H1 (cell line): ENCODE measurements at regions not wholly inside any gene's neighbourhood (a gene's known extent, or its start where the extent isn't known, plus 50 kb on each side); places are given as distances from the start of the nearest gene placed in this dataset.

Experiments
- CTCF ChIA-PET: fragments of 300-600 bp; sonication (Branson Sonifier 250); formaldehyde crosslinking; loops from one replicate; lab custom pipeline; 2021; ENCODE audit not compliant: partially characterized antibody; lab: Charles Lee
- POLR2A ChIA-PET: fragments of 300-600 bp; sonication (Branson Sonifier 250); formaldehyde crosslinking; loops from one replicate; lab custom pipeline; 2021; ENCODE audit warnings: inconsistent platforms; ENCODE audit not compliant: partially characterized antibody; lab: Charles Lee
- DNase-seq, 2 experiments: peaks; one replicate each; pipeline versions ENCODE4 v3.0.0 to v3.0.0-alpha.2; 2010 to 2022; ENCODE audit warnings: low spot score in 2 of 2, low read depth in 1 of 2, mixed read lengths in 1 of 2
- FAIRE-seq: peaks from 2 replicates; lab custom pipeline; 2011; peaks lifted over from hg19 to GRCh38; lab: Jason Lieb, UNC
- H2AFZ ChIP-seq: 2 replicates; pipeline ENCODE4 v1.8.1; 2012; ENCODE audit warnings: low read length, inconsistent platforms
- H2AK5ac ChIP-seq: 2 replicates; pipeline ENCODE4 v1.6.1; 2013; ENCODE audit warnings: low read depth, low read length
- H2BK120ac ChIP-seq: replicated peaks from 2 replicates; pipeline ENCODE3; 2013; ENCODE audit warnings: low read depth, low read length, inconsistent platforms
- H2BK12ac ChIP-seq: 2 replicates; pipeline ENCODE4 v1.6.1; 2013; ENCODE audit warnings: low read depth, low read length
- H2BK15ac ChIP-seq: 2 replicates; pipeline ENCODE4 v1.6.1; 2013; ENCODE audit warnings: low read length
- H2BK20ac ChIP-seq: 2 replicates; pipeline ENCODE4 v1.6.1; 2013; ENCODE audit warnings: low read length
- H2BK5ac ChIP-seq: 2 replicates; pipeline ENCODE4 v1.6.1; 2013; ENCODE audit warnings: low read depth, low read length
- H3K14ac ChIP-seq: 2 replicates; pipeline ENCODE4 v1.6.1; 2013; ENCODE audit warnings: inconsistent platforms; ENCODE audit not compliant: insufficient read length
- H3K18ac ChIP-seq: 2 replicates; pipeline ENCODE4 v1.6.1; 2013; ENCODE audit warnings: low read length; ENCODE audit errors: extremely low read depth
- H3K23ac ChIP-seq: 2 replicates; pipeline ENCODE4 v1.6.1; 2013; ENCODE audit warnings: inconsistent platforms; ENCODE audit not compliant: insufficient read length
- H3K23me2 ChIP-seq: 2 replicates; pipeline ENCODE4 v1.6.1; 2013; ENCODE audit warnings: low read depth, low read length
- H3K27ac ChIP-seq: 2 replicates; pipeline ENCODE4 v1.6.1; 2011; ENCODE audit warnings: low read depth, low read length, inconsistent platforms
- H3K27me3 ChIP-seq, 4 experiments: replicated peaks in 1 of 4; 1 replicate in 1 of 4; 2 replicates in 3 of 4; pipeline versions ENCODE4 v1.6.1 to v1.8.1; 2011 to 2013; ENCODE audit warnings: low read length in 3 of 4, mild to moderate bottlenecking in 3 of 4, inconsistent platforms in 2 of 4, mixed read lengths in 2 of 4, moderate library complexity in 1 of 4; ENCODE audit not compliant: control insufficient read depth in 3 of 4, insufficient read depth in 3 of 4; ENCODE audit errors: extremely low read depth in 1 of 4
- H3K36me3 ChIP-seq, 4 experiments: 2 replicates each; pipeline versions ENCODE4 v1.6.1 to v1.8.1; 2011 to 2013; ENCODE audit warnings: mild to moderate bottlenecking in 4 of 4, low read length in 3 of 4, moderate library complexity in 2 of 4, control low read depth in 1 of 4, inconsistent platforms in 1 of 4; ENCODE audit not compliant: insufficient read depth in 4 of 4, control insufficient read depth in 2 of 4
- H3K4ac ChIP-seq: replicated peaks from 2 replicates; pipeline ENCODE3; 2013; ENCODE audit warnings: low read length, low read depth, mixed read lengths, inconsistent platforms; ENCODE audit not compliant: insufficient read length
- H3K4me1 ChIP-seq, 4 experiments: replicated peaks in 1 of 4; 1 replicate in 1 of 4; 2 replicates in 3 of 4; pipeline versions ENCODE4 v1.6.1 to v1.8.1; 2011 to 2013; ENCODE audit warnings: low read length in 3 of 4, inconsistent platforms in 2 of 4, mixed read lengths in 1 of 4; ENCODE audit not compliant: insufficient read depth in 4 of 4, control insufficient read depth in 3 of 4
- H3K4me2 ChIP-seq, 2 experiments: 2 replicates each; pipeline versions ENCODE4 v1.6.1 to v1.8.1; 2011 to 2013; ENCODE audit warnings: low read depth in 2 of 2, low read length in 2 of 2, control low read depth in 1 of 2, inconsistent platforms in 1 of 2, mild to moderate bottlenecking in 1 of 2; ENCODE audit not compliant: insufficient read depth in 1 of 2
- H3K4me3 ChIP-seq, 4 experiments: fragments of 200-600, 300-600 bp in 1 of 4; sonication (generic), shearing (Covaris generic), sonication (Bioruptor Twin) in 1 of 4; 2 replicates each; pipeline versions ENCODE4 v1.5.1 to v1.8.1; 2011 to 2016; ENCODE audit warnings: low read length in 4 of 4, low read depth in 3 of 4, control low read depth in 2 of 4, inconsistent platforms in 2 of 4, mild to moderate bottlenecking in 2 of 4, mixed read lengths in 1 of 4, moderate library complexity in 1 of 4; ENCODE audit not compliant: insufficient read depth in 2 of 4; ENCODE audit errors: extremely low read depth in 1 of 4
- H3K56ac ChIP-seq: replicated peaks from 2 replicates; pipeline ENCODE3; 2013; ENCODE audit warnings: low read depth, mild to moderate bottlenecking, mixed read lengths, low read length, inconsistent platforms; ENCODE audit not compliant: insufficient read length
- H3K79me1 ChIP-seq: 2 replicates; pipeline ENCODE4 v1.6.1; 2013; ENCODE audit warnings: low read depth, low read length, control low read depth
- H3K79me2 ChIP-seq, 2 experiments: 2 replicates each; pipeline versions ENCODE4 v1.6.1 to v1.8.1; 2012 to 2013; ENCODE audit warnings: low read length in 2 of 2, mild to moderate bottlenecking in 2 of 2, inconsistent platforms in 1 of 2; ENCODE audit not compliant: insufficient read depth in 2 of 2, control insufficient read depth in 1 of 2
- H3K9ac ChIP-seq, 4 experiments: replicated peaks in 1 of 4; 1 replicate in 1 of 4; 2 replicates in 3 of 4; pipeline versions ENCODE4 v1.6.1 to v1.8.1; 2011 to 2013; ENCODE audit warnings: low read depth in 3 of 4, low read length in 3 of 4, control low read depth in 2 of 4, mild to moderate bottlenecking in 2 of 4, moderate library complexity in 2 of 4, inconsistent platforms in 1 of 4; ENCODE audit errors: extremely low read depth in 1 of 4
- H3K9me3 ChIP-seq, 2 experiments: 2 replicates each; pipeline versions ENCODE4 v1.6.1 to v1.8.1; 2012 to 2013; ENCODE audit warnings: mild to moderate bottlenecking in 2 of 2, moderate library complexity in 2 of 2, control low read depth in 1 of 2, inconsistent platforms in 1 of 2, low read depth in 1 of 2, low read length in 1 of 2, mixed read lengths in 1 of 2; ENCODE audit not compliant: insufficient read depth in 2 of 2
- H4K20me1 ChIP-seq, 2 experiments: replicated peaks in 1 of 2; 2 replicates each; pipeline versions ENCODE3 to v1.8.1; 2011 to 2013; ENCODE audit warnings: inconsistent platforms in 2 of 2, low read length in 2 of 2, mild to moderate bottlenecking in 1 of 2; ENCODE audit not compliant: insufficient read depth in 2 of 2, control insufficient read depth in 1 of 2
- H4K5ac ChIP-seq: 2 replicates; pipeline ENCODE4 v1.6.1; 2013; ENCODE audit warnings: low read length, low read depth, mixed read lengths, inconsistent platforms; ENCODE audit not compliant: insufficient read length
- H4K8ac ChIP-seq: 2 replicates; pipeline ENCODE4 v1.8.0; 2013; ENCODE audit warnings: mild to moderate bottlenecking, moderate library complexity, low read length, inconsistent platforms; ENCODE audit not compliant: insufficient read depth; ENCODE audit errors: extremely low read depth
- H4K91ac ChIP-seq: replicated peaks from 2 replicates; pipeline ENCODE3; 2013; ENCODE audit warnings: low read length, mixed read lengths, inconsistent platforms; ENCODE audit not compliant: insufficient read length
- CEBPB ChIP-seq: IDR thresholded peaks from 2 replicates; pipeline ENCODE4 v1.6.1; 2012; ENCODE audit warnings: low read depth, low read length
- CHD1 ChIP-seq: IDR thresholded peaks from 2 replicates; pipeline ENCODE4 v1.6.1; 2012; ENCODE audit warnings: low read depth, low read length, improper control_type of control experiment
- JUND ChIP-seq: IDR thresholded peaks from 2 replicates; pipeline ENCODE4 v1.6.1; 2011; ENCODE audit warnings: mild to moderate bottlenecking, improper control_type of control experiment, low read length
- RAD21 ChIP-seq, 2 experiments: IDR thresholded peaks in 1 of 2; conservative IDR thresholded peaks in 1 of 2; 2 replicates each; pipeline ENCODE4 v1.6.1; 2011; ENCODE audit warnings: low read depth in 2 of 2, low read length in 2 of 2, improper control_type of control experiment in 1 of 2, inconsistent platforms in 1 of 2, mild to moderate bottlenecking in 1 of 2, moderate library complexity in 1 of 2
- RFX5 ChIP-seq: IDR thresholded peaks from 2 replicates; pipeline ENCODE4 v1.6.1; 2011; ENCODE audit warnings: low read depth, low read length, improper control_type of control experiment, borderline replicate concordance
- WGBS, 2 experiments: shearing (Covaris generic) in 1 of 2; methylation state at CpG; one replicate each; pipeline versions ENCODE4 v1.1.6 to v1.1.7; 2013 to 2015; ENCODE audit warnings: low lambda C conversion rate in 2 of 2, mixed read lengths in 2 of 2, inconsistent platforms in 1 of 2, low coverage in 1 of 2, missing lambda C conversion rate in 1 of 2; ENCODE audit not compliant: insufficient replicate concordance in 2 of 2, insufficient coverage in 1 of 2, insufficient read length in 1 of 2; ENCODE audit errors: extremely low coverage in 1 of 2, missing lambda C conversion rate in 1 of 2; 5-methylcytosine and 5-hydroxymethylcytosine counted together

- Histone ChIP-seq H3K9ac (no peak overlapping the region), H3K27me3 (no peaks in the 10 kb centered on the region), H3K79me2 (no peaks in the 10 kb centered on the region), H3K23ac (no peak overlapping the region), H4K5ac (no peak overlapping the region), H3K23me2 (no peaks in the 10 kb centered on the region), H3K56ac (no peak overlapping the region), H2BK12ac (no peak overlapping the region), H2BK15ac (no peak overlapping the region), H3K36me3 (no peaks in the 10 kb centered on the region), H3K4me1 (no peaks in the 10 kb centered on the region), H4K20me1 (no peaks in the 10 kb centered on the region), H3K27ac (no peak overlapping the region), H3K14ac (no peak overlapping the region), H2AK5ac (no peak overlapping the region), H3K4me3 (no peak overlapping the region), H3K79me1 (no peaks in the 10 kb centered on the region), H3K4ac (no peak overlapping the region), H2BK20ac (no peak overlapping the region), H4K8ac (no peak overlapping the region), H3K4me2 (no peak overlapping the region), H3K18ac (no peak overlapping the region), H4K91ac (no peak overlapping the region), H3K9me3 (no peaks in the 10 kb centered on the region), H2AFZ (no peak overlapping the region), H2BK5ac (no peak overlapping the region), H2BK120ac (no peak overlapping the region)
- CTCF ChIA-PET: no interaction called here
- FAIRE-seq (no peak), DNase-seq (no peak)
- POLR2A ChIA-PET: interaction anchor here (0.7 to 1.6 kb wide), 2 partner anchors 9 to 552 kb away, joined by 3 read pairs; no protein-coding TSS in a partner anchor
- 95% methylated on average over 4 of the region's 4 CpGs; no CpG with 5 or more reads in 1 of the 2 experiments for WGBS, 2 experiments
- TF ChIP-seq CEBPB (no peak), RFX5 (no peak), JUND (no peak), CHD1 (no peak), RAD21 (IDR thresholded peaks at IDR 0.05 in 1 of 2, conservative IDR thresholded peaks at IDR 0.05 in 1 of 2; ENCODE audit: low read depth in 2 of 2, low read length in 2 of 2) (no peak)
Measured at GRCh38 chr2:217216316-217216715, 356.5 kb upstream of the TNP1 start.
